ENCODE measurements at regions not wholly inside any gene's neighbourhood (a gene's known extent, or its start where the extent isn't known, plus 50 kb on each side); places are given as distances from the start of the nearest gene placed in this dataset.

DNA sequence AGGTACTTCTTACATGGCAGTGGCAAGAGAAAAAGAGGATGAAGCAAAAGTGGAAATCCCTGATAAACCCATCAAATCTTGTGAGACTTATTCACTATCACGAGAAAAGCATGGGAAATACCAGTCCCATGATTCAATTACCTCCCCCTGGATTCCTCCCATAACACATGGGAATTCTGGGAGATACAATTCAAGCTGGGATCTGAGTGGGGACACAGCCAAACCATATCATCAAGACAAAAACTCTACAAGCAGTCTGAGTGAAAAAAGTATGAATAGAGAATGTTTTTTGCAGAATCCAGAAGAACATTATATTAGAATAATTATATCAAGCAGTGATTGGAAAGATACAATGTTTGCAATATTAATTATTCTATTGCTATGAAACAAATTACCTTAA lies 893.7 kb downstream of the FAM181B start:
- TF ChIP-seq, protein P1, sequence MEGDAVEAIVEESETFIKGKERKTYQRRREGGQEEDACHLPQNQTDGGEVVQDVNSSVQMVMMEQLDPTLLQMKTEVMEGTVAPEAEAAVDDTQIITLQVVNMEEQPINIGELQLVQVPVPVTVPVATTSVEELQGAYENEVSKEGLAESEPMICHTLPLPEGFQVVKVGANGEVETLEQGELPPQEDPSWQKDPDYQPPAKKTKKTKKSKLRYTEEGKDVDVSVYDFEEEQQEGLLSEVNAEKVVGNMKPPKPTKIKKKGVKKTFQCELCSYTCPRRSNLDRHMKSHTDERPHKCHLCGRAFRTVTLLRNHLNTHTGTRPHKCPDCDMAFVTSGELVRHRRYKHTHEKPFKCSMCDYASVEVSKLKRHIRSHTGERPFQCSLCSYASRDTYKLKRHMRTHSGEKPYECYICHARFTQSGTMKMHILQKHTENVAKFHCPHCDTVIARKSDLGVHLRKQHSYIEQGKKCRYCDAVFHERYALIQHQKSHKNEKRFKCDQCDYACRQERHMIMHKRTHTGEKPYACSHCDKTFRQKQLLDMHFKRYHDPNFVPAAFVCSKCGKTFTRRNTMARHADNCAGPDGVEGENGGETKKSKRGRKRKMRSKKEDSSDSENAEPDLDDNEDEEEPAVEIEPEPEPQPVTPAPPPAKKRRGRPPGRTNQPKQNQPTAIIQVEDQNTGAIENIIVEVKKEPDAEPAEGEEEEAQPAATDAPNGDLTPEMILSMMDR (conservative IDR thresholded peaks at IDR 0.05; ENCODE audit: low read length), result no peak
- no peak for TF ChIP-seq EZH2phosphoT487 (IDR thresholded peaks at IDR 0.05; ENCODE audit: borderline replicate concordance, low read depth, low read length)
